Activated T-cell treated with anti-CD3 and anti-CD28 coated beads for 24 hours (primary cell): ENCODE measurements at regions not wholly inside any gene's neighbourhood (a gene's known extent, or its start where the extent isn't known, plus 50 kb on each side); places are given as distances from the start of the nearest gene placed in this dataset.

Source experiments
- DNase-seq: peaks from one replicate; pipeline ENCODE4 v3.0.0-alpha.2; 2020; ENCODE audit warnings: low read depth

DNA sequence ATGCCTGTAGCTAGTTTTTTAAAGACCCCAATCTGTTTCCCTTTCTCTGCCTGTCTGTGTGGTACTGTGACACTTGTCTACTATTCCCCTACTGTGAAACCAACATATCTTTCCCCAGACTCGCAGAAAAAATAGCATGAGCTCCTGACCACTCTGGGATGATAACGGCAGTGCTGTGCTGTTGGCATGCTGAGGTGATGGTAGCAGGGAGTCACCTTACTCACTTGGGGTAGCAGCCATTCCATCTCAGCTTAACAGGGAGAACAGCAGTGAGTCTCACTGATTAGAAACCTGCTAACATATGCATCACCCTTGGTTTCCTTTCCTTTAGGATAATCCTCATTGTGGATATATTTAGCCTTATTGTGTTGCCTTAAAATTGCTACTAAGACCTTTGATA, 469.6 kb upstream of the FZD8 start:
- no peak for DNase-seq

DNA sequence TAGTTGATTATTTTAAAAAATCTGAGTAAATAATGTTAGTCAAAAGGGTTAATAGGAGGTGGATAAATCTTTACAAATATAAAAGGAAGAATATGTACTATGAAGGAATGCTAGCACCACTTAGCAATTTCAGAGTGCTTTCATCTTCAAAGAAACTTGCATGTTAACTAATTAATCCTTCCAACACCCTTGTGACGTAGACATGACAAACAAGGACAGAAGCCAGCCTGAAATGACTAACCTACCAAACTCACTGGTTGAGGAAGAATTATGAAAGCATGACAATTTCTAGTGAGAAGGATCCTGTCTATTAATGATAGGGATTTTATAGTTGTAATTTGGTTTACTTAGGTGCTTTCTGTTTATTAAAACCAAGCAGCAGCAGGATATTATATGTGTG, 468.0 kb upstream of the FZD8 start:
- no peak for DNase-seq

DNA sequence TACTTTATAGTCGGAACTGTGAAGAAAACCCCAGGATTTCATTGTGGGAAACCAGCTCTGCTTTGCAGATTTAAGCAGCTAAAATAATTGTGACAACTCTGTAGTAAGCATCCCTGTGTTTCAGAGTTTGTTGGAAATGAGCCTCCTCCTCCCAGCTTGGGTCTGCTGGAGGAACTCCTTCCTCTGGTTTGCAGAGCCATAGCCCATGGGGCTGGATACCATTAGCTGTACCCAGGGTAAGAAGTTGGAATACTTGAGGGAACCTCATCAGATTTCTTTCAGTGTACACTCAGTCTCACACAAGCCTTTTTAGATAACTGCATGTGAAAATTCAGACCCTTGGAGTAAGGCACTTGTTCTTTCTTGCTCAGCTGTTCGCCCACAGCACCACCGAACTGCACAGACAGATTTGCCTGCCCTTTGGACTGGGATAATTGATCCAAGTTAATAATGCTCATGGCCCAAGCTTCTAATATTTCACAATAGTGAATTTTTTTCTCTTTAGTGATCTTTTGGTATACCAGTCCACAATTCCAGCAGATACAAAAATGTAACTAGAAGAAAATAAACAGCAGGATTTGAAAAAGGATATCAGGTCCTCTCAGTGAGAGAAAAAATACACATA, 467.4 kb upstream of the FZD8 start:
- DNase-seq = no peak

DNA sequence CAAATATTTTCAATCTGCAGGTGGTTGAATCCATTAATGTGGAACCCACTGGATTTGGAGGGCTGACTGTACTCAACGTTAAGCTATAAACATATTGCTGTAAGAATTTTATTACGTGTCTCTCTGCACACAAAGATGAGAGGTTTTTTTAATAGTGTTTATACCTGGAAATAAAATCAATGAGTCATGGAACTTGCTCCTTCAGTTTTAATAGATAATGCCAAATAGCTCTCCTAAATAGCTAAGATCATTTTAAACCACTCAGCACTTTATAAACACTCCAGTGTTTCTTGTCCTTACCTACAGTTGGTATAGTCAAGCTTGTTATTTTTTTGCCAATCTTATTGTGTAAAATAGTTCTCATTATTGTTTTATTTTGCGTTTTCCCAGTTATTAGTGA, 455.6 kb upstream of the FZD8 start:
- no peak for DNase-seq

DNA sequence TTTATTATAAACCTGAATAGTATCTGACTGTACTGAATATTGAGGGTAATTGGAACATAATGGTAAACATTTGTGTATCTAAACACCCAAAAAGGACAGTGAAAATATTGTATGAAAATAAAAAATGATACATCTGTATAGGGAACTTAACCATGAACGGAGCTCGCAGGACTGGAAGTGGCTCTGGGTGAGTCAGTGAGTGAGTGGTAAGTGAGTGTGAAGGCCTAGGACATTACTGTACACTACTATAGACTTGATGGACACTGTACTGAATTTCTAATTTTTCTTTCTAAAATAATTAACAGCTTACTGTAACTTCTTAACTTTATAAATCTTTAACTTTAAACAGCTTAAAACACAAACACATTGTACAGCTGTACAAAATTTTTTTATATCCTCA, 454.5 kb upstream of the FZD8 start:
- no peak for DNase-seq

DNA sequence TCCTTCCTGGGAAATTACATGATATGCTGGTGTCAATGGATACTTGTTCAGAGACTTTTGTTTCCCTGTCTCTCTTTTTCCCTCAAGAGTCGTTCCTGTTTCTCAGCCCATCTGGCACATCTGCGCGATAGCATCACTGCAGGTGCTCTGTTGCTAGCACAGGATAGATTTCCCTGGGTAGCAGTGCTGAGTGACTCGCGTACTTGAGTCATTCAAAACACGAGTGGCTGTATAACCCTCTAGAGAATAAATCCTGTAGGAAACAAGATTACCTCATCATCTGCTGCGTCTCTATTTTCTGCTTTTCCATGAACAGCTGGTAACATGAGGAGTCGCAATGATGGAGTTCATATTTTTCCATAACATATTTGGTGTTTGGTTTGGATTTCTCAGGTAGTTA, 452.0 kb upstream of the FZD8 start:
- DNase-seq = no peak

DNA sequence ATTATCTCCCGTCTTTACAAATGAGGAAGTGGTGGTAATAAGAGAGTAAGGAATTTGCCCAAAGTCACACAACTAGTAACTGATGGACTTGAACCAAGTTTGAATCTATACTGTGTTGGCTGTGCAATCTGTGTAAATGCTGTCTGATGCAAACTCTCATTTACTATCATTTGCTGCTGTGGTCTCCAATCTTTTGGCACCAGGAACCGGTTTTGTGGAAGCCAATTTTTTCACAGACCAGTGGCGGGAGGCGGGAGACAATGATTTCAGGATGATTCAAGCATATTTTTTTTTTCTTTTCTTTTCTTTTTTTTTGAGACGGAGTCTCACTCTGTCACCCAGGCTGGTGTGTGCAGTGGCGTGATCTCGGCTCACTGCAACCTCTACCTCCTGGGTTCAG, 450.0 kb upstream of the FZD8 start:
- no peak for DNase-seq

DNA sequence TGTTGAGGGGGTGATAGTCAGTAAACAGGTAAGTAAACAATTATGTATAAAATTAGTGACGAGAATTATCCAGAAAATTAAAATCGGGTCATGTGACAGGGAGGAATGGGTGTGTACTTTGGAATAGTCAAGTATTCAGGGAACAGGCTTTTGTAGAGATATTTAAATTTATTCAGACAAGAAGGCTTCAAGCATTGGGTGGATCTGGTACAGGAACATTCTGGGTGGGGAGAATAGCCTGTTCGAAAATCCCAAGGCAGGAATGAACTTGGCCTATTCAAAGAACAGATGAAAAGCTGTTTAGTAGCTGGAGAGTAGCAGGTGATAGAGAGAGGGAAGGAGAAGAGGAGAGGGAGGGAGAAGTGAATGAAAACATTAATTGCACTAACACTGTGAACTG, 448.9 kb upstream of the FZD8 start:
- no peak for DNase-seq

DNA sequence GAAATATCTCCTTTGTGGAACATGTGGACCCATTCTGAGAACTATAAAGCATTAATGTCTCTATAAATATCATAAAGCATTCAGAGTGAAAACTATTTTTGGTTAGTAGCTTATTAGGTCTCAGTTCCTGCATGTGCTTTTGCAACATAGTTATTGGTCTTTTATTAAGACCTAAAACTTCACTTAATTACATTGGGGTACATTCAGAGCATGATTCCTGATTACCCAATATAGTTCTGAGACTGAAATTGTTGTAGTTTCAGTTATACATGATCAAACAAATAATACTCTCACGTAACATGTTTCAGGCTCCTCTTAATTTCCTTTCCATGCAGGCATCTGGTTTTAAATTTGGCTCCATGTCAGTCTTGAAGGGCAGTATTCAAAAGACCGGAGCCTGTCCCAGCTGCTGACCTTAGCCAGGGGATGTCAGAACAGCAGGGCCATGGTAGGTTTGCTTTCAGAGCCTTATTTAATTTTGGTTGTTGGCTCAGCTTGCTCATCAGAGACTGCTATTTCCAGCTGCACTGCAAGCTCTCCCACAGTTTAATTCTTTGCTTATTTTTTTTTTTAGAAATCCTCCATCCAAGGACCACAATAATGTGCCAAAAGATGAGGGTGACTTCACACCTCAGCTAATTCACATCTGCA, 447.8 kb upstream of the FZD8 start:
- no peak for DNase-seq

DNA sequence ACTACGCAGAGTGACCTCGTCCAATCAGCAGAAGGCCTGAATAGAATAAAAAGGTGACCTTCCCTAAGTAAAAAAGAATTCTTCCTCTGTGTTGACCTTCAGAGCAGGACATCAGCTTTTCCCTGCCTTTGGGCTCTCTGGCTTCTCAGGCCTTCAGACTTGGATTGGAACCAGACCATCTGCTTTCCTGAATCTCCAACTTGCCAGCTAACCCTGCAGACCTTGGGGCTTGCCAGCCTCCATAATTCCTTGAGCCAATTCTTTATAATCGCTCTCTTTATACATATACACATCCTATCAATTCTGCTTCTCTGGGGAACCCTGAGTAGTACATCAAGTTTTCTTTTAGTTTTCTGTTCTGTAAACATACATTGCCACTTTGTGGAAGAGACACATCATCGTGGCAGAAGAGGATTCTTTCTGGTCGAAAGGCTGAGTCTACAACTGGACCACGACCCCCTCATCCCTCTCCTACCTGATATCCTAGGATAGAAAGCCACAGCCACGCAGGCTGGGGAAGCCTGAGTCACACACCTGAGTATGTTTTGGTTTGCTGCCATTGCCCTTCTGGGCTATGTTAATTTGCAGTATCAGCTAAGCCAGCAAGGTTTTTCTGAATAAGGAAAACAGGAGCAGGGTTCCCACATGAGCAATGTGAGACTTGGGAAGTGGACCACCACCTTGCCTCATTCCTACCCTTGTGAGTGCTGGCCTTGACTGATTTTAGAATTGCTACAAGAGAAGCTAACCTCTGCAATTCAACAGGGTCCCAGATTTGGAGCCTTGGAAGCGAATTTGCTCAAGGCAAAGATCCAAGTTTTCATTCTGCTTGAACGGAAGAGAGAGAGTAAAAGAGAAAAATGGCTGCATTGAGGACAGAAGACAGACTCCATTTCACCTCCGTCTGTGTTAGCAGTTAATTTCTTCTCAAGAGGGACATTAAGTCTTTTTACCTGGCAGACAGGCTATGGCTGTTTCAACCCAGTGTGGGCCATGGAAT, 445.2 kb upstream of the FZD8 start:
- no peak for DNase-seq

DNA sequence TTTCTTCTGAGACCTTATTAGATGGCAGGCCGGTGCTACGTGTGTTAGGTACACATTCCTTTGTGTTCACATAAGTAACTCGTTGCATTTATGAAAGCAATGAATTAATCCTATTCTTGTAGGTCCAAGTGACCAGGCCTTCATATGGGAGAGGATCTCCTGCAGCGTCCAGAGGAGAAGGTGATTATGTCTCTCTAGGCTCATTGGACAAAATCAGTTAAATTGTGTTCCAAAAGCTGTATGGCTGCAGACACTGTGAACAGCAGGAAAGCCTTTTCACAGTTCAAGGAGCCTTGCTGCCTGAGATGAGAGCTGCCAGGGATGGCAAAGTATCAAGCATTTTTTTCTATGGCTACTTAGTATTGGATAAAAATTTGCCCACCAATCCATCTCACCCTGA, 433.1 kb upstream of the FZD8 start:
- DNase-seq = no peak

DNA sequence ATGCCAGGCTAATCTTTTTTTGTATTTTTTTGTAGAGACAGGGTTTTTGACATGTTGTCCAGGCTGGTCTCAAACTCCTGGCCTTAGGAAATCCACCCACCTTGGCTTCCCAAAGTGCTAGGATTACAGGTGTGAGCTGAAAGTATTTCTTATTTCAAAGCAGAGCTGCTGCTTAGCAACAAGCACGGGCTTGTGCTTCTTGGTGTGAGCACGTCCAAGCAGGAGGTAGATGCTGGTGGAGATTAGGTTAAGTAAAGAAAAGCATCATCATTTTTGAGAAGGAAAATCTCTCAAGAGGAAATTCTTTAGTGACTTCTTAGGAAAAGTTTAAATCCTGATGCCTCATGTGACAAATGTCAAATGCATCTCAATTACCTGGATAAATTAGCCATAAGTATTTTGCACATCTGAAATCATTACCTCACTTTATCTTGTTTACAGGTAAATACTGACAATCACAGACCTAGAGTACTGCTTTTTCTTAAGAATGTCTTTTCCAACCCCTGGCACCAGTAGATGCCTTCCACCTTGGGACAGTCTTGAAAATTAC, 431.8 kb upstream of the FZD8 start:
- no peak for DNase-seq

DNA sequence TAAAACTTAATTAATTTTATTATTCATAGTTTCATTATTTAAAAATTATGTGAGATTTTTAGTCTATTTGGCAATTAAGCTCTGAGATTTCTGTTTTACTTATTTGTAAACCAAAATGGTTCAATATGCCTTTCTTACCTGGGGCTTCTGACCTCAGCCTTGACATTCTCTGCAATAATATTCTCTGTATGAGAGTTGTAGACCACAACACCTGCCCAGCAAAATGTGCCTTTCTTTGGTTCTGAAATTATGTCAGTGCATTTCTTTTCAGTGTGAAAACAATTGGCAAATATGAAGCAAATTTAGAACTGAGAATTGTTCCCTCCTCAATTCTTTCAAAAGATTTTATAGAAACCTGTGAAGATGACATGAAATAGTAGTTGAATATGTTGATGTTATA, 426.4 kb upstream of the FZD8 start:
- no peak for DNase-seq

DNA sequence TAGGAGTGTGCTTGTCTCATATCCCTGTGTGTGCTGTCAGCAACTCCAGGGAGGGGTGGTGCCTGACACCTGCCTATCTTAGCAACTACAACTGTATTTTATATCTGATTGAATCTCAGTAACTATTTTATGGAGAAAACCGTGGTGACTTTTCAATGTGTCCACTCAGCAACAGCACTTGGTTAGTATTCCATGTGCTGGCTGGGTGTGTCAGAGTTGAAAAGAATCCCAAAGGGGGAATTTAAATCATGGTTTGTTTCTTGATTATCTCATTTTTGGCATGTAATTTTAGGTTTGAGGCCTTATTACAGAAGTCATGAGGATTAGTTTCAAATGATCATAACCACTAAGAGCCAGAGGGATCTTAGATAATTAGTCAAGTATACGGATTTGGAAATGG, 425.7 kb upstream of the FZD8 start:
- no peak for DNase-seq

DNA sequence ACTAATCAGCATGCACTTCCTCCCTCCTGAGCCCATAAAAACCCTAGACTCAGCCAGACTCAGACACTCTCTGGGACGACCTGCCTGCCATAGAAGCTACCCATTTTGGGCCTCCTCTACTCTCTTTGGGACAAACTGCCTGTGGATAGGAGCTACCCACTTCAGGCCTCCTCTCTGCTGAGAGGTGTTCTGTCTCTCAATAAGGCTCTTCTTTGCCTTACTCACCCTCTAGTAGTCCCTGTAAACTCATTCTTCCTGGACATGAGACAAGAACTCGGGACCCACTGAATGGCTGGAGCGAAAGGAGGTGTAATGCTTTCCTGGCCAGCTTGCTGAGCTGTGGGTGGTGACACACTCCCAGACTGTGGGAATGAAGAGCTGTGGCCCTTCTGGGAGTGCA, 424.8 kb upstream of the FZD8 start:
- no peak for DNase-seq

DNA sequence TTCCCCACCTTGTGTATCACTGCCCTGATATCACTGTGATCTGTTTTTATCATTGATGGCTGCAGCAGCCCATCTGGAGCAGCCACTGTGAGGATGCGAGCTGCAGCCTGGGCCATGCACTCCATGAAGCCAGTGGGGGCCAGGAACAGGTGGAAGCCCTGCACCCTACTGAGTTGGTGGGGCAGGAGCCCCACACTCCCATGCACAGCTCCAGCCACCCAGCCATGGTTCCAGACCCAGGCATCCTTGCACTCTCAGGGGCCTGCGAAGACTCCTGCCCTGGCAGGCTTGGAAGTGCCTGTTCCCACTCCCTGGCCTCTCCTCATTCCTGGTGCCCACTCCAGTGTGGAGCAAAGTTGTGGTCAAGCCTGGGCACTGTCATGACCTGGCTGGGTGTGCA, 424.0 kb upstream of the FZD8 start:
- DNase-seq = no peak

DNA sequence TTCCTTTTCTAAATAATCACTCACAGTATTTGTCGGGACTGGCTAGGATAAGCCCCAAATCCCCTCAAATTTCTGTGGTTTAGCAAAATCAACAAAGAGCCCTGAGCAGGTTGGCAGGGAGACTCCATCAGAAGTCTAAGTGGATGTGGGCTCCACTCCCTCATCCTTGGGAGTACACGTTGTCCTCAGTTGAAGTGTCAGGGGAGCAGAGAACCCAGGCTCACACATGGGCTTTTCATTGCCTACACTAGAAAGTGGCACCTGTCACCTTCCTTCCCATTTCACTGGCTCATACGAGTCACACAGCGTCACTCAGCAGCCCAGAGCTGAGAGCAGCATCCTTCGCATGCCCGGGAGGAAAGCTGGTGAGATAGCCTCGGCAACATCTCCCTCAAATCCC, 421.3 kb upstream of the FZD8 start:
- DNase-seq = no peak

DNA sequence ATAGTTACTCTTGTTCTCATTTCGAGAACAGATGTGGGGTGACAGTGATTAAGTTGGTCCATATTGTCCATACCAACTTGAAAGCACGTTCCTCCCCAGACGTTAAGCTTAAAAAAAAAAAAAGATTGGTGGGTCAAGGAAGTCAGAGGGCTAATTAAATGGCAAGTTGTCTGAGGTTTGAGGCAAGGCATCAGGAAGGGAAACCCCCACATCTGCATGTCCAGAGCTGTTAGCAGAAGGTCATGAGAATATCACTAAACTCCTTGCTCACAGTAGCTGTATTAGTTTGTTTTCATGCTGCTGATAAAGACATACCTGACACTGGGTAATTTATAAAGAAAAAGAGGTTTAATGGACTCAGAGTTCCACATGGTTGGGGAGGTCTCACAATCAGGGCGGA, 415.6 kb upstream of the FZD8 start:
- DNase-seq = no peak

DNA sequence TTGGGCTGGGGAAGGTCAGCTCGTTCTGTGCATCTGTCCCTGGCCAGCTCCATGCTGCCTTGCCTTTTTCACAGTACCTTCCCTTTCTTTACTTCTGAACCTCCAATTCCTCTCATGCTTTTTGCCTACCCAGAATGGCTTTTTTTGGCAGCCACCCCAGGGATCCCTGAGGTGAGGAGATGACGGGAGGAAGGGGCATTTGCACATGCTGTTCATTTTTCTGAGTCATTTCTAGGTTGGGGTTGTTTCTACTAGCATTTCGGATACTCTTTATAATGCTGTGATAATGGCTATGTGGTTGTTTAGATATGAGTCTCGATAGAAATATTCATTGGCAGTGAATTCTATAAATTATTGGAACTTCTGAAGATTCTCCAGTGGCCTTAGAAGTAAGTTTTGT, 415.1 kb upstream of the FZD8 start:
- DNase-seq = no peak

DNA sequence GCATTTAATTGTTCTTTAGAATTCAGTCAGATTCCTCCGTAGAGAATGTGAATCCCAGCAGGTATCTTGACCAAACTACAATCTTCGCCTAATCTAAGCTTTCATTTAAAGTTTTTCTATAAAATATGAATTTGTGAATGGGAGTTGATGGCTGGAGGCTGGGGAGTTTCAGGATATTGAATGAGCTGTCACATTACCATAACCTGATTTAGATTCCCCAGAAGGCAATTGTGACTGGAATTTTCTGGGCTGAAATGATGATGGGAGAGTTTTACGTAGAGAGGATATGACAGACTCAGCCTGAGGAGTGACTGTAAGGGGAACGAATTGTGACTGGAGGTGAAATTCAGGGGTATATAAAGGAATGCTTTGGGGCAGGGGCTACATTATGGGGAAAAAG, 411.7 kb upstream of the FZD8 start:
- no peak for DNase-seq

DNA sequence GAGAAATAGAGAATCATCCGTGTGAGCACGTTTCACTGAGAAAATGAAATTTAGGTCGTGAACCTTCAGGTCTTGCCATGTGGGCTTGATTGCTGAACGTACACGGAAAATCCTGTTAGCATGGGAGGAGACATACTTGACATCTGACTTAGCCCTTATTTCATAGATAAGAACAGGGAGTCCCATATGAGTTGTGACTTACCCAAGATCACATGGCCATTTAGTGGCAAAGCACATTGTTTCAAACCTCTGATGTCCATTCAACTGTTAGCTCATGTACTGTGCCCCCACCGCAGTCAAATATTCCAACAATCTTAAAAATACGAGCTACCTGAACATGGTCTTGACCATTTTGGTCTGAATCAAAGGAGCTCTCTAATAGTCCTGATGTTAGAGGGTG, 411.2 kb upstream of the FZD8 start:
- DNase-seq = no peak

DNA sequence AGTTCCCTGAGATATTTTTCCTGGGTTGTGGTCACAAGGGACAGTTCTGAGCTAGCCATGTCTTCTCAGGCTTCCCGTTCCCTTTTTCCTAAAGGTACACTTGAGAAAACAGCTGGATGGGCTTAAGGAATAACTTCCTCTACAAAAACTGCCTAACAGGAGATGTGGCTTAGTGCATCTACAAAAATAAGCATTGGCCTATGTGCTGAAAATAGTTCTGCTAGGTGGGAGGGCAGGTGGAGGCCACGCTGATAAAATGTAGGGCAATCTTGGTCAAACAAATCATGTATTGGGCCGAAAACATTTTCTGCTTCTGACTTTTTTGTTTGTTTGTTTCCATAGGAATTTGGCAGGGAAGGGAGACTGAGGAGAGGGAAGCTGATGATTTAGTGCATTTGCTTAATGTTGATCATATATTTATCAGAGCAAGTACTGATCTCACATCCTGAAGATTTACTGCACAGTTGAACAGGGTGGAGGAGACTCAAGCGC, 409.4 kb upstream of the FZD8 start:
- no peak for DNase-seq
